DMS153 (cell line): ENCODE measurements at regions not wholly inside any gene's neighbourhood (a gene's known extent, or its start where the extent isn't known, plus 50 kb on each side); places are given as distances from the start of the nearest gene placed in this dataset.

Experiments used
- DNase-seq: peaks from one replicate; lab custom pipeline; 2025; lab: John Stamatoyannopoulos, UW

- DNase-seq: no peak
Observed at GRCh38 chr16:50994995-50995394, 156.1 kb downstream of the SALL1 start.

GRCh38 chr16:50992350-50993032 is 158.6 kb downstream of the SALL1 start:
- no peak for DNase-seq

- DNase-seq: no peak
Observed at GRCh38 chr16:50991436-50991835, 159.6 kb downstream of the SALL1 start.

GRCh38 chr16:50991006-50991405 is 160.1 kb downstream of the SALL1 start:
- no peak for DNase-seq

GRCh38 chr16:50989047-50989446 is 162.0 kb downstream of the SALL1 start:
- no peak for DNase-seq

- DNase-seq: peak; percentile 8
Observed at GRCh38 chr16:50988441-50988840, 162.6 kb downstream of the SALL1 start.

GRCh38 chr16:50986453-50986852 is 164.6 kb downstream of the SALL1 start:
- no peak for DNase-seq

GRCh38 chr16:50985733-50986132 is 165.3 kb downstream of the SALL1 start:
- DNase-seq: no peak

GRCh38 chr16:50984688-50985087 is 166.4 kb downstream of the SALL1 start:
- DNase-seq: no peak

GRCh38 chr16:50982808-50983207 is 168.3 kb downstream of the SALL1 start:
- DNase-seq: no peak

GRCh38 chr16:50981951-50982350 is 169.1 kb downstream of the SALL1 start:
- DNase-seq: no peak

GRCh38 chr16:50980666-50981065 is 170.4 kb downstream of the SALL1 start:
- DNase-seq: no peak

GRCh38 chr16:50979806-50980620 is 171.1 kb downstream of the SALL1 start:
- no peak for DNase-seq

- no peak for DNase-seq
Observed at GRCh38 chr16:50977138-50977537, 173.9 kb downstream of the SALL1 start.

- no peak for DNase-seq
Observed at GRCh38 chr16:50974438-50975036, 176.5 kb downstream of the SALL1 start.

GRCh38 chr16:50972876-50973275 is 178.2 kb downstream of the SALL1 start:
- DNase-seq: no peak

GRCh38 chr16:50970281-50970680 is 180.8 kb downstream of the SALL1 start:
- no peak for DNase-seq

- DNase-seq: no peak
Observed at GRCh38 chr16:50967827-50968612, 183.1 kb downstream of the SALL1 start.

GRCh38 chr16:50964491-50964890 is 186.6 kb downstream of the SALL1 start:
- DNase-seq: no peak

GRCh38 chr16:50961952-50962351 is 189.1 kb downstream of the SALL1 start:
- no peak for DNase-seq

- DNase-seq: no peak
Observed at GRCh38 chr16:50960517-50961202, 190.4 kb downstream of the SALL1 start.

- no peak for DNase-seq
Observed at GRCh38 chr16:50957056-50957455, 194.0 kb downstream of the SALL1 start.
